ENCODE measurements at regions not wholly inside any gene's neighbourhood (a gene's known extent, or its start where the extent isn't known, plus 50 kb on each side); places are given as distances from the start of the nearest gene placed in this dataset.
"Not testable (repeated sequence)": the region's sequence is repeated elsewhere in the genome, so short reads cannot be mapped to it uniquely, and the experiment has no call there.

- peaks cover 5% of the 10 kb centered on the region for H3K27me3 Mint-ChIP-seq
- no peak overlapping the region for H3K27ac Mint-ChIP-seq
- H3K36me3 Mint-ChIP-seq, result no peaks in the 10 kb centered on the region
- no peaks in the 10 kb centered on the region for H3K9me3 Mint-ChIP-seq (ENCODE audit: low read depth)
- no peak overlapping the region for H3K4me3 Mint-ChIP-seq
- no peaks in the 10 kb centered on the region for H3K4me1 Mint-ChIP-seq (ENCODE audit: low read depth)
Observed at GRCh38 chr5:82596451-82596850, 318.3 kb upstream of the RPS23 start.

- H3K4me1 Mint-ChIP-seq (ENCODE audit: low read depth), result no peaks in the 10 kb centered on the region
- no peaks in the 10 kb centered on the region for H3K36me3 Mint-ChIP-seq
- peaks cover 1% of the 10 kb centered on the region for H3K27me3 Mint-ChIP-seq
- no peak overlapping the region for H3K4me3 Mint-ChIP-seq
- peaks cover 5% of the 10 kb centered on the region for H3K9me3 Mint-ChIP-seq (ENCODE audit: low read depth)
- no peak overlapping the region for H3K27ac Mint-ChIP-seq
Observed at GRCh38 chr5:82595113-82595512, 317.0 kb upstream of the RPS23 start.

- Mint-ChIP-seq H3K4me1 (ENCODE audit: low read depth) (no peaks in the 10 kb centered on the region), H3K27me3 (no peaks in the 10 kb centered on the region), H3K36me3 (no peaks in the 10 kb centered on the region), H3K4me3 (no peak overlapping the region), H3K9me3 (ENCODE audit: low read depth) (peaks cover 7% of the 10 kb centered on the region), H3K27ac (no peak overlapping the region)
Observed at GRCh38 chr5:82594097-82594496, 315.9 kb upstream of the RPS23 start.

GRCh38 chr5:82593481-82593880, 315.3 kb upstream of the RPS23 start:
- H3K36me3 Mint-ChIP-seq, result no peaks in the 10 kb centered on the region
- no peak overlapping the region for H3K27ac Mint-ChIP-seq
- H3K4me1 Mint-ChIP-seq (ENCODE audit: low read depth), result no peaks in the 10 kb centered on the region
- H3K4me3 Mint-ChIP-seq, result no peak overlapping the region
- no peaks in the 10 kb centered on the region for H3K27me3 Mint-ChIP-seq
- peaks cover 7% of the 10 kb centered on the region for H3K9me3 Mint-ChIP-seq (ENCODE audit: low read depth)

- H3K4me3 Mint-ChIP-seq, result no peak overlapping the region
- no peaks in the 10 kb centered on the region for H3K4me1 Mint-ChIP-seq (ENCODE audit: low read depth)
- H3K27me3 Mint-ChIP-seq, result no peaks in the 10 kb centered on the region
- H3K9me3 Mint-ChIP-seq (ENCODE audit: low read depth), result peaks cover 7% of the 10 kb centered on the region
- H3K36me3 Mint-ChIP-seq, result no peaks in the 10 kb centered on the region
- no peak overlapping the region for H3K27ac Mint-ChIP-seq
Observed at GRCh38 chr5:82591021-82591515, 312.9 kb upstream of the RPS23 start.

- no peaks in the 10 kb centered on the region for H3K27me3 Mint-ChIP-seq
- no peak overlapping the region for H3K4me3 Mint-ChIP-seq
- no peak overlapping the region for H3K27ac Mint-ChIP-seq
- peaks cover 2% of the 10 kb centered on the region for H3K36me3 Mint-ChIP-seq
- peaks cover 7% of the 10 kb centered on the region for H3K9me3 Mint-ChIP-seq (ENCODE audit: low read depth)
- no peaks in the 10 kb centered on the region for H3K4me1 Mint-ChIP-seq (ENCODE audit: low read depth)
Observed at GRCh38 chr5:82590112-82590511, 312.0 kb upstream of the RPS23 start.

GRCh38 chr5:82586661-82587310, 308.6 kb upstream of the RPS23 start:
- Mint-ChIP-seq H3K9me3 (ENCODE audit: low read depth) (peaks cover 12% of the 10 kb centered on the region), H3K4me1 (ENCODE audit: low read depth) (no peaks in the 10 kb centered on the region), H3K36me3 (peaks cover 6% of the 10 kb centered on the region), H3K27me3 (peaks cover 2% of the 10 kb centered on the region), H3K27ac (no peak overlapping the region), H3K4me3 (no peak overlapping the region)

GRCh38 chr5:82586181-82586580, 308.0 kb upstream of the RPS23 start:
- Mint-ChIP-seq H3K27ac (no peak overlapping the region), H3K9me3 (ENCODE audit: low read depth) (peaks cover 12% of the 10 kb centered on the region), H3K4me1 (ENCODE audit: low read depth) (no peaks in the 10 kb centered on the region), H3K27me3 (peaks cover 2% of the 10 kb centered on the region), H3K36me3 (peaks cover 6% of the 10 kb centered on the region), H3K4me3 (no peak overlapping the region)

GRCh38 chr5:82584631-82585030, 306.5 kb upstream of the RPS23 start:
- peaks cover 2% of the 10 kb centered on the region for H3K27me3 Mint-ChIP-seq
- H3K27ac Mint-ChIP-seq, result no peak overlapping the region
- no peaks in the 10 kb centered on the region for H3K4me1 Mint-ChIP-seq (ENCODE audit: low read depth)
- peaks cover 6% of the 10 kb centered on the region for H3K36me3 Mint-ChIP-seq
- H3K4me3 Mint-ChIP-seq, result no peak overlapping the region
- peaks cover 5% of the 10 kb centered on the region for H3K9me3 Mint-ChIP-seq (ENCODE audit: low read depth)

- H3K4me1 Mint-ChIP-seq (ENCODE audit: low read depth); H3K4me3 Mint-ChIP-seq: not testable (repeated sequence)
Observed at GRCh38 chr5:82583331-82583730, 305.2 kb upstream of the RPS23 start.

GRCh38 chr5:82564963-82565362, 286.8 kb upstream of the RPS23 start:
- H3K9me3 Mint-ChIP-seq (ENCODE audit: low read depth), result no peaks in the 10 kb centered on the region
- H3K27me3 Mint-ChIP-seq, result peaks cover 14% of the 10 kb centered on the region
- no peaks in the 10 kb centered on the region for H3K4me1 Mint-ChIP-seq (ENCODE audit: low read depth)
- H3K4me3 Mint-ChIP-seq, result no peak overlapping the region
- H3K36me3 Mint-ChIP-seq, result no peaks in the 10 kb centered on the region
- no peak overlapping the region for H3K27ac Mint-ChIP-seq

More at GRCh38 chr5:82583331-82583730, 305.2 kb upstream of the RPS23 start:
- not testable (repeated sequence) for H3K9me3 Mint-ChIP-seq (ENCODE audit: low read depth); H3K27ac Mint-ChIP-seq; H3K36me3 Mint-ChIP-seq; H3K27me3 Mint-ChIP-seq

GRCh38 chr5:82563745-82564144, 285.6 kb upstream of the RPS23 start:
- H3K27ac Mint-ChIP-seq, result no peak overlapping the region
- H3K36me3 Mint-ChIP-seq, result no peaks in the 10 kb centered on the region
- no peaks in the 10 kb centered on the region for H3K4me1 Mint-ChIP-seq (ENCODE audit: low read depth)
- H3K9me3 Mint-ChIP-seq (ENCODE audit: low read depth), result no peaks in the 10 kb centered on the region
- H3K27me3 Mint-ChIP-seq, result peaks cover 16% of the 10 kb centered on the region
- H3K4me3 Mint-ChIP-seq, result no peak overlapping the region

- no peak overlapping the region for H3K27ac Mint-ChIP-seq
- peaks cover 18% of the 10 kb centered on the region for H3K27me3 Mint-ChIP-seq
- no peak overlapping the region for H3K4me3 Mint-ChIP-seq
- no peaks in the 10 kb centered on the region for H3K4me1 Mint-ChIP-seq (ENCODE audit: low read depth)
- H3K36me3 Mint-ChIP-seq, result no peaks in the 10 kb centered on the region
- peaks cover 4% of the 10 kb centered on the region for H3K9me3 Mint-ChIP-seq (ENCODE audit: low read depth)
Observed at GRCh38 chr5:82562696-82563240, 284.6 kb upstream of the RPS23 start.

- Mint-ChIP-seq H3K27ac (no peak overlapping the region), H3K4me1 (ENCODE audit: low read depth) (no peaks in the 10 kb centered on the region), H3K36me3 (no peaks in the 10 kb centered on the region), H3K9me3 (ENCODE audit: low read depth) (peaks cover 9% of the 10 kb centered on the region), H3K27me3 (peaks cover 18% of the 10 kb centered on the region), H3K4me3 (no peak overlapping the region)
Observed at GRCh38 chr5:82561797-82562196, 283.6 kb upstream of the RPS23 start.

- no peaks in the 10 kb centered on the region for H3K36me3 Mint-ChIP-seq
- H3K27me3 Mint-ChIP-seq, result peaks cover 18% of the 10 kb centered on the region
- H3K27ac Mint-ChIP-seq, result no peak overlapping the region
- peaks cover 9% of the 10 kb centered on the region for H3K9me3 Mint-ChIP-seq (ENCODE audit: low read depth)
- H3K4me3 Mint-ChIP-seq, result no peak overlapping the region
- no peaks in the 10 kb centered on the region for H3K4me1 Mint-ChIP-seq (ENCODE audit: low read depth)
Observed at GRCh38 chr5:82560969-82561368, 282.8 kb upstream of the RPS23 start.

GRCh38 chr5:82560561-82560960, 282.4 kb upstream of the RPS23 start:
- H3K27me3 Mint-ChIP-seq, result peaks cover 18% of the 10 kb centered on the region
- H3K4me3 Mint-ChIP-seq, result no peak overlapping the region
- H3K36me3 Mint-ChIP-seq, result no peaks in the 10 kb centered on the region
- peaks cover 9% of the 10 kb centered on the region for H3K9me3 Mint-ChIP-seq (ENCODE audit: low read depth)
- H3K4me1 Mint-ChIP-seq (ENCODE audit: low read depth), result no peaks in the 10 kb centered on the region
- H3K27ac Mint-ChIP-seq, result no peak overlapping the region

All from activated naive CD8-positive, alpha-beta T cell (primary cell).